ENCODE measurements at regions not wholly inside any gene's neighbourhood (a gene's known extent, or its start where the extent isn't known, plus 50 kb on each side); places are given as distances from the start of the nearest gene placed in this dataset.

- TF ChIP-seq CTCF (IDR thresholded peaks at IDR 0.05) = no peak
- no peak for TF ChIP-seq EZH2 (IDR thresholded peaks at IDR 0.05)
These were observed 301.1 kb downstream of the SHQ1 start for GRCh38 chr3:72547183-72547582.
